ENCODE measurements at regions not wholly inside any gene's neighbourhood (a gene's known extent, or its start where the extent isn't known, plus 50 kb on each side); places are given as distances from the start of the nearest gene placed in this dataset.

DNA sequence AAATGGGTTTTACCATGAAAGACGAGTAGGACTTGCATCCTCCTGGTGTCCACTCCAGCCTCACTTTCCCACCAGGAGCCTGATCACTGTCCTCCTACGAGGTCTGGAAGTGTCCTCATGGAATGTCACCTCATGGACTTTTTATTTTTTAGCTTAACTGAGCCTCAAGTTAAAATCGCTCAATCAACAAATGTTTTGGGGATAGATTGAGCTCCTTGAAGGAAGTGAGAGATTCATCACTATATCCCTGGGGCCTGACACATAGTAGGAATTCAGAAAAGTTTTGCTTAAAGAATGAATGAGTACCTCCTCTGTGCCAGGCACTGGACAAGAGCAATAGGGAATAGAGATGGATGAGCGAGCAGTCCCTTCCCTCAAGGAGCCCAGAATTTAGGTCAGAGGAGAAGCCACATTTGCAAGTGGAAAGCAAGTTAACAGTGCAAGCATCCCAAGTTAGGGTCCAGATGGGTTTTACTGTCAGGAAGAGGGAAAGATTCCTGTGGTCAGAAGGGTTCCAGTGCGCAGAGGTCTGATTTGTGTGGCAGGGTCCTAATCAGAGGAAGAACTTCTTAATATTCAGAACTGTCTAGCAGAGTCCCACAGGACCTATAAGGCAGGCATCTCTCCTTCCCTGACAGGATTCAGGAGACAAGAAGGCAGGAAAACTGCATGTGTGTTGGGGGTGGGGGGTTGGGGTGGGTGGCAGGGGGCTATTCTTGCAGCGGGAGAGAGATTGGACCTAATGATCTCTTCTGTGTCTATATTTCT is 67.0 kb downstream of the MYCN start:
- no peak for DNase-seq

DNA sequence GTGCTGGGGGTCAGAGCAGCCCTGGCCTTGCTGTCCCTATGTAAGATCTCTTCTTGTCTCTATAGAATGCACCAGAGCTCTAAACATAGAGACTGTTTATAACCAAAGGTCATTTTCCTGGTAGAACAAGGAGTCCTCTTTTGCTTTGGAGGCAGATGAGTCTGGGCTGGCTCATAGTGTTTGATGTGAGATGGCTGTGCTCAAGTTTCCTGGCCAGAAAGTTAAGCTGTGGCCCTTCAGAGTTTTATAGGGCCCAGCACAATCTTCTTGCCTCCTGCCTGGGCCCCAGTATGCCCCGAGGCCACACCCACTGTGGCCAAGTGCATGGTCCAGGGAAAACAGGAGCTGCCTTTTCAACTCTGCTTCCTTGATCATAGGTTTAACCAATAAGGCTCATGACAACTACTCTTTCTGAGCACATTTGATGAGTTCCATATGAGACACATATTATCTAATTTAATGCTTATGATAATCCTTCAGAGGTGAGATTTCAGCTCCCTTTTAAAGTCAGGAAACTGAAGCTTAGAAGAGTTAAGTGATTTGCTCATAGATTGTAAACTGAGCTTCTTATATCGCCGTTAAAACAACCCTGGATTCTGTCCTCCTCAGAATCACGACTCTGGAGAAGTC is 66.3 kb downstream of the MYCN start:
- no peak for DNase-seq

DNA sequence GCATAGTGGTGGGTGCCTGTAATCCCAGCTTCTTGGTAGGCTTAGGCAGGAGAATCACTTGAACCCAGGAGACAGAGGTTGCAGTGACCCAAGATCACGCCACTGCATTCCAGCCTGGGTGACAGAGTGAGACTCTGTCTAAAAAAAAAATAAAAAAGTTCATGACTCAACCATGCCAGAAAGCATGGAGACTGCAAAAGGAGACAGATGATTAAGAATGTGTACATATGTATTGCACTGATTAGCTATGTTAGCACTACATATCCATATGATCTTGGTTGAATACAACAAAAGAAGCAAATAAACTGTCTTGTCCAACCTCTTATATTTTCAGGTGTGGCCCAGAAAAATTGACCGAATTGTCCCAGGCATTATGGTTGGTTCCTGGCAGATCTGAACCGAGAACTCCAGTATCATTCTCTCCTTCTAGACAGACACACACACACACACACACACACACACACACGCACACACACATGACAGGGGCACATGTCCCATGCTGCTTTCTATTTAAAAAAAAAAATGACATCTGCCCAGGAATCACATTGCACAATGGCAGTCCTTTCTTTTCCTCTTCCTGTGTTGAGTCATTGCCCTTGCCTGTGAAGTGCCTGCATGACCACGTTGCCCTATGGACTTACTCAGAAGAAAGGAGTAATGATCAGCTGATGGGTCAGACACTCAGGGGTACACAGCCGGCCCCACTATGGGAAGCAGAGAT is 65.6 kb downstream of the MYCN start:
- no peak for DNase-seq

DNA sequence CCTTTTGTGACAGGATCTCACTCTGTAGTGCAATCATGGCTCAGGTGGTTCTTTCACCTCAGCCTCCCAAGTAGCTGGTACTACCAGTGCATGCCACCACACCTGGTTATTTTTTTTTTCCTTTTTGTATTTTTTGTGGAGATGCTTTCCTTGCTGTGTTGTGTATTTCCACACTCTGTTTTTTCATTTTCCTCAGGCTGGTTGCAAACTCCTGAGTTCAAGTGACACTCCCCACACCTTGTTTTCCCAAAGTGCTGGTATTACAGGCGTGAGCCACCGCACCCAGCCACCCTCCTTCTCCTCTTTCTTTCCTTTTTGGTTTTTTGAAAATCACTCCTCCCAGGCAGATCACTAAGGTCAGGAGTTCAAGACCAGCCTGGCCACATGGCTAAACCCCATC is 65.0 kb downstream of the MYCN start:
- DNase-seq = no peak

DNA sequence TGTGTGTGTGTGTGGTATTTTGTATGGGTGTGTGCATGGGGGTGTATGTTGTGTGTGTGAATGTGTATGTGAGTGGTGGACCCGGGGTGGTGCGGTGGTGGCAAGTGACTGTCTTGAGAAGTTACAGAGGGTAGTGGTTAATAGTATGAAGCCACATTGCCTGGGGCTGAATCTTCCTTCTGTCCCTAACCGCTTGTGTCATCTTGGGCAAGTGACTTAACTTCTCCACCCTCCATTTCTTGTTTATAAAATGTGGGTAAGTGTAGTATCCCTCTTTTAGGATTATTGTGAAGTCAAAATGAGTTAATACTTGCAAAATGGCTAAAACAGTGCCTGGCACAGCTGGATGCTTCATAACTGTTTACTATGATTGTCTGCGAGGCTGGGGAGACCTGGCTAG is 63.5 kb downstream of the MYCN start:
- DNase-seq = no peak

DNA sequence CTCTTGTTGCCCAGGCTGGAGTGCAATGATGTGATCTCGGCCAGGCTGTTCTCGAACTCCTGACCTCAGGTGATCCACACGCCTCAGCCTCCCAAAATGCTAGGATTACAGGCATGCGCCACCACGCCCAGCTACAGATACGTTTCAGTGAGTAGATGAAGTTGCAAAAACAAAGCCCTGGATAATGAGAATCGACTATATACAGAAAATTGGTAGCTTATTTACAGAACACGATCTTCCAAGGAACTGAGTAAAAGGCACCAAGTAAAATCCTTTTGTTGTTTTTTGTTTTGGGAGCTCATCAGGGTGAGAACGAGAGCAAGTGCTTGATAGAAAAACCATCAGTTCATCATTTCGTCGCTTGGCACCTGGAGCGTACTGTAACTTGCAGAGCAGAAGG is 62.8 kb downstream of the MYCN start:
- DNase-seq = no peak

DNA sequence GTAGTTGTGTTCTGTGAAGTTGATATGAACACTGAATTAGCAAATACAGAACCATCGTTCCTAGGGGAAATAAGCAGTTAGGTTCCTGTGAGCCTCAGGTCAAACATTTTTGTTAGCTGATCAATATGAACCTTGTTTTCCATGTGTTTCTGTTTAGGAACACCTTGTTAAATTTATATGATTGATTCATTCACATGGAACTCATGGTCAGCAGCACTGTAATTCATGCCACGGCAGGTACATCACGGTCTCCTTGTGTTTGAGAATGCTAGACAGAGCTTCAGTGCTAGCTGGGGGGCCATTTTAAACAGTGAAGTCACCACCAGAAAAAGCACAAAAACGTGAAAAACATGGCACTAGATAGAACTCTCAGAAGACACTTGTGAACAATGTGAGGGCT is 62.2 kb downstream of the MYCN start:
- DNase-seq = no peak

DNA sequence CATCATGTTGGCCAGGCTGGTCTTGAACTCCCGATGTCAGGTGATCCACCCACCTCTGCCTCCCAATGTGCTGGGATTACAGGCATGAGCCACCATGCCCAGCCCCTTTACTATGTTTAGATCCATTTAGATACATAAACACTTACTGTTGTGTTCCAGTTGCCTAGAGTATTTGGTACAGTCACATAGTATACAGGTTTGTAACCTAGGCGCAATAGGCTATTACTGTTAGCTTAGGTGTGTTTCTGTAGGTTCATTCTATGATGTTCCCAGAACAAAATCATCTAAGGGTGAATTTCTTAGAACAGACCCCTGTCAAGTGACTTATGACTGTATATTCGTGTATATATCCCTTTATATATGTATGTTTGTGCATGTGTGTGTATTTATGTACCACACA is 61.8 kb downstream of the MYCN start:
- no peak for DNase-seq

DNA sequence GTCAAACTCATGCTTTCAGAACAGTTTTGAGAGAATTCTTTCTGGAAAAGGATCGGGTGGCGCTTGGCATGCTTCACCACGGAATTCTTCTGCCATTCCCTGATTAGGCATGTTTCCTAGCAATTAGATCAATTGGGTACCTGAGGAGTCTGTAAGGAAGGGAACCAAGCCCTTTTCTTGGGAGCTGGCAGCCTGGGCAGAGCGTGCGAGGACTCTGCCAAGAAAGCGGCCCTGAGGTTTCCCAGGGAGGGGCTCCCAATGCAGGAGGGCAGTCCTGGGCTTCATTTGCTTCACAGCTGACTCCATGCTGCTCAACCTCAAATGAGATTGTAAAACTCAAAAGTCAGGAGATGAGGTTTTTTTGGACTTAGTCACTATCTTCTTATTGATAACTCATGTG is 60.3 kb downstream of the MYCN start:
- DNase-seq = no peak

DNA sequence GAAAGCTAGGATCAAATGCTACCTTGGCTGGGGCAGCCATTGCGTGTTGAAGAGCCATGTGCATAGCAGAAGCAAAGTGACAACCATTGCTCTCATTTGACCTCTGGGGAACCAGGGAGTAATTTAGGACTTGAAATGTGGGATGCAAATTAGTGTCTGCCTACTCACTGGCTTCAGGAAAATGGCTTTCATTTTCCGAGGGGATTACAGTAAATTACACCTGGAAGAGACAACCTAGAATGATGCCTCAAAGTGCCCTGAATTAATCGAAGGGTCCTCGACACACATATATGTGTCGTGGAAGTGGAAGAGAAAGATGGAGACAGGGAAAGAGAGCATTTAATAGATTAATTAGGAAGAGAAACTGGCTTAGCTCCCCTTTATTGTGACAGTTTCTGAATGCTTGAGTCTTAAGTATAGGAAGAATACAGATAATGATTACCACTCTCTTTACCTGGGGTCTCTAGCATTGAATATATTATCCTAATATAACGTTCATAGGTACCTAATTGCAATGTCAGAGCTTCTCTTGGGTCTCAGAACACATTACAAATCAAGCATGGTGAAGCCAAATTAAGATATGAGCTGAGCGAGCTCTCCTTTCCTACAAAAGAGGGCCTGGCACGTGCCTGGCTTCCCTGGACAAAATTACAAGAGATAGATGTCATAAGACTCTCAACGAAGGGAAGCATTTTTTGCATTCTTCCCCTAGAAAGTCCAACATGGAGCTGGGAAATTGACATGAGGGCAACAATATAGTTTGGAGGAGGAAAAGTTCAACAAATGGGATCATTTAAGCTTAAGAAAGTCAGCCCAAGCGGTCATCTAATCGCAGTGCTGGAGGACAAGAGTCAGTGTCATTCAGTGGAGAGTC is 59.5 kb downstream of the MYCN start:
- DNase-seq = no peak

DNA sequence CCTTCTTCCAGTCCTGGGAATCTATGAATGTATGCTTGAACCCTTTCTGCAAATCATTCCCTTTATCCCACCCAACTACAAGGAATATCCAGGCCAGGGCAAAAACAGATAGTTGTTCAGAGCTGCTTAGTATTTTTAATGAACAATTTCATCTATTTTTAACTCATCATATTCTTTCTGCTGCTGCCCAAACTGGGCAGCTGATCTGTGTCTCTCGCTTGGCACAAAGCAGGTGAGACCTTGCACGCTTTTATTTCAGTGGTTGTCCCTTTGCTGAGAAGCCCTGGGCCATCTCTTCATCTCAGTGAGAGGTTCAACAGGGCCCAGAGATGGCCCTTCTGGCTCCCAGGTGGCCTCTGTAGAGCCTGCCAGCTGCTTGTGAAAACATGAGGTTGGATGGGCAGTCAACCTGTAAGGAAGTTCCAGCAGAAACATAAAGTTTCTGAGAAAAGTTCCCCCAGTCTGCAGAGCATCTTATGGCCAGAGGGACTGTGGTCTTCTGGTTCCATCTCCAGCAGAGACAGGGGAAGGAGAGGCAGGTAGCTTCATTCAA is 57.5 kb downstream of the MYCN start:
- no peak for DNase-seq

DNA sequence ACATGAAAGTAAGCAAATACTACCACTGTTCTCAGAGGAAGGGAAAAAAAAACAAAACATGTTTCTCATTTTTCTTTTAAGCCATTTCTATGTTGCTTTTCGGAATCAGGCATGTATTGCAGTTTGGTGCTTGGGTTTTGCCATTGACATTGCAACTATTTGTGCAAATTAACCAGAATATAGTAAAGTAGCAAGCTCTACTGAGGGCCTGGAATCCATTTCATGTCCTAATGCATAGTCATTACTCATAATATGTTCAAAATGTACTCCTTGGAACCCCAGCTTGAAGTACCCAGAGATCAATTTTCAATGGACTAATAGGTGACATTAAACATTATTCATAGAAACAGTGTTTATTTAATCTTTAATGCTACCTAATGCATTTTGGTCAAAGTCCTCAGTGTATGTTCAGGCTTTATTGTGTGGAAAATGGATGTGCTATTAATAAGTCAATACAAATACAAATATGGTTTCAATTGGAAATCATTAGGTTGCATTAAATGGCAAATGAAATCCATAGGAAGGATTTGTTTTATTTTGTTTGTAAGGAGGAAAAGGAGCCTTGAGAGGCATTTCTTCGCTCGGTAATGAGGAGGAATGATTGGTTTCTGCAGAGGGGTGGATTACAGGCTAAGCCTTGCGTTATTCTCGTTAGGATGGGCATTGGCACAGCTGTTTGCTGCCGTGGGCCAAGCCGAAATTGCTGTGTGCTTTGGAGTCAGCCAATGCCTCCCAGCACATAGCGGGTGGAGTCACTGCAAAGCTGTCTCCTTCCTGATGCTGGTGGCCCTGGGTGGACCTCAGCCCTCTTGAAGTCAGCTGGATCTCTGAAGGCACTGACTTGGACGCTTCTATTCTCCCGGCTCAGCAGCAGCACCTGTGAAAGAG is 56.4 kb downstream of the MYCN start:
- DNase-seq = no peak
